SK-N-SH (cell line): ENCODE measurements at regions not wholly inside any gene's neighbourhood (a gene's known extent, or its start where the extent isn't known, plus 50 kb on each side); places are given as distances from the start of the nearest gene placed in this dataset.

ENCODE experiments used
- CTCF ChIA-PET: fragments of 300-600, 350-600 bp; formaldehyde crosslinking; extraction: SDS; loops from one replicate; lab custom pipeline; 2021; lab: Yijun Ruan, JAX
- POLR2A ChIA-PET: fragments of 350-600 bp; sonication (Branson Sonifier 250); formaldehyde crosslinking; extraction: SDS; loops from one replicate; lab custom pipeline; 2020; ENCODE audit warnings: antibody characterized with exemption, inconsistent platforms; lab: Yijun Ruan, JAX
- DNase-seq: peaks from one replicate; pipeline ENCODE4 v3.0.0; 2012
- H2AFZ ChIP-seq: fragments of 200-600 bp; sonication (generic); 2 replicates; pipeline ENCODE4 v1.8.1; 2016; ENCODE audit warnings: antibody characterized with exemption, mild to moderate bottlenecking, low read depth
- H3F3A ChIP-seq: fragments of 200-600 bp; sonication (generic); replicated peaks from 2 replicates; pipeline ENCODE3; 2016; ENCODE audit warnings: antibody characterized with exemption, mild to moderate bottlenecking; ENCODE audit not compliant: insufficient read depth
- H3K27ac ChIP-seq, 2 experiments: fragments of 200-500 bp in 1 of 2; fragments of 200-600 bp in 1 of 2; sonication (Bioruptor generic) in 1 of 2; sonication (generic), shearing (Covaris generic) in 1 of 2; 2 replicates each; pipeline versions ENCODE4 v1.5.1 to v1.6.1; 2014 to 2016; ENCODE audit warnings: low read depth in 2 of 2, inconsistent platforms in 1 of 2, low read length in 1 of 2, mild to moderate bottlenecking in 1 of 2, mixed read lengths in 1 of 2
- H3K27me3 ChIP-seq: fragments of 200-600 bp; sonication (generic), shearing (Covaris generic); 2 replicates; pipeline ENCODE4 v1.6.1; 2016; ENCODE audit warnings: mixed run types; ENCODE audit not compliant: insufficient read depth
- H3K36me3 ChIP-seq, 2 experiments: fragments of 200-500 bp in 1 of 2; fragments of 200-600 bp in 1 of 2; sonication (Bioruptor generic) in 1 of 2; sonication (generic) in 1 of 2; replicated peaks in 1 of 2; 2 replicates each; pipeline versions ENCODE3 to v1.5.1; 2014 to 2016; ENCODE audit warnings: low read length in 1 of 2, mild to moderate bottlenecking in 1 of 2; ENCODE audit not compliant: insufficient read depth in 2 of 2, control insufficient read depth in 1 of 2
- H3K4me1 ChIP-seq, 2 experiments: fragments of 200-500 bp in 1 of 2; fragments of 200-600 bp in 1 of 2; sonication (Bioruptor generic) in 1 of 2; sonication (generic), shearing (Covaris generic) in 1 of 2; 2 replicates each; pipeline versions ENCODE4 v1.5.1 to v1.6.1; 2014 to 2016; ENCODE audit warnings: low read depth in 1 of 2, low read length in 1 of 2, mixed run types in 1 of 2; ENCODE audit not compliant: insufficient read depth in 2 of 2, control insufficient read depth in 1 of 2
- H3K4me2 ChIP-seq: fragments of 200-600 bp; sonication (generic), shearing (Covaris generic); 2 replicates; pipeline ENCODE4 v1.6.1; 2017; ENCODE audit warnings: mixed run types
- H3K4me3 ChIP-seq, 2 experiments: fragments of 200-500 bp in 1 of 2; fragments of 200-600 bp in 1 of 2; sonication (Bioruptor generic) in 1 of 2; sonication (generic), shearing (Covaris generic) in 1 of 2; 2 replicates each; pipeline versions ENCODE4 v1.5.1 to v1.8.1; 2014 to 2016; ENCODE audit warnings: low read depth in 2 of 2, inconsistent platforms in 1 of 2, low read length in 1 of 2, mild to moderate bottlenecking in 1 of 2, mixed read lengths in 1 of 2, moderate library complexity in 1 of 2
- H3K79me2 ChIP-seq: fragments of 200-600 bp; sonication (generic); 2 replicates; pipeline ENCODE4 v1.8.1; 2017; ENCODE audit warnings: mild to moderate bottlenecking; ENCODE audit not compliant: insufficient read depth
- H3K9ac ChIP-seq: fragments of 200-600 bp; sonication (generic); 2 replicates; pipeline ENCODE4 v1.6.1; 2017; ENCODE audit warnings: mixed run types
- H3K9me2 ChIP-seq: fragments of 200-600 bp; sonication (generic); 2 replicates; pipeline ENCODE4 v1.6.1; 2017; ENCODE audit warnings: mixed run types
- H3K9me3 ChIP-seq: fragments of 200-600 bp; sonication (generic); 2 replicates; pipeline ENCODE4 v1.6.1; 2017; ENCODE audit warnings: mixed run types, mild to moderate bottlenecking, moderate library complexity
- H4K20me1 ChIP-seq: fragments of 200-600 bp; sonication (generic); 2 replicates; pipeline ENCODE4 v1.6.1; 2017; ENCODE audit warnings: mild to moderate bottlenecking, mixed run types; ENCODE audit not compliant: insufficient read depth
- CHD2 ChIP-seq: fragments of 150-350 bp; IDR thresholded peaks from 2 replicates; pipeline ENCODE4 v1.6.1; 2018; ENCODE audit warnings: low read length; ENCODE audit not compliant: partially characterized antibody
- EP300 ChIP-seq, 2 experiments: IDR thresholded peaks; 2 replicates each; pipeline versions ENCODE4 v1.4.0 to v1.6.1; 2012; ENCODE audit warnings: borderline replicate concordance in 1 of 2, low read depth in 1 of 2, low read length in 1 of 2
- EZH2phosphoT487 ChIP-seq: fragments of 200-600 bp; sonication (generic); IDR thresholded peaks from 2 replicates; pipeline ENCODE4 v1.6.1; 2017; ENCODE audit warnings: low read depth, mixed run types, mild to moderate bottlenecking, antibody characterized with exemption, moderate library complexity, borderline replicate concordance
- FOXM1 ChIP-seq: IDR thresholded peaks from 2 replicates; pipeline ENCODE4 v1.4.0; 2012; ENCODE audit warnings: low read depth, mild to moderate bottlenecking
- MEF2A ChIP-seq: IDR thresholded peaks from 2 replicates; pipeline ENCODE4 v1.4.0; 2012; ENCODE audit warnings: low read depth, borderline replicate concordance
- MXI1 ChIP-seq: IDR thresholded peaks from 2 replicates; pipeline ENCODE4 v1.6.1; 2012; ENCODE audit warnings: mild to moderate bottlenecking, low read depth, low read length, improper control_type of control experiment
- NFIC ChIP-seq: IDR thresholded peaks from 2 replicates; pipeline ENCODE4 v1.4.0; 2012; ENCODE audit warnings: borderline replicate concordance
- POLR2AphosphoS5 ChIP-seq: IDR thresholded peaks from 2 replicates; pipeline ENCODE4 v1.6.1; 2012; ENCODE audit warnings: low read depth, low read length
- RAD21 ChIP-seq: IDR thresholded peaks from 2 replicates; pipeline ENCODE4 v1.6.1; 2012; ENCODE audit warnings: mild to moderate bottlenecking, low read length
- RXRA ChIP-seq: IDR thresholded peaks from 2 replicates; pipeline ENCODE4 v1.4.0; 2012; ENCODE audit warnings: low read depth, mild to moderate bottlenecking, borderline replicate concordance
- SMC3 ChIP-seq: IDR thresholded peaks from 2 replicates; pipeline ENCODE4 v1.6.1; 2012; ENCODE audit warnings: low read depth, low read length, improper control_type of control experiment
- TCF12 ChIP-seq: IDR thresholded peaks from 2 replicates; pipeline ENCODE4 v1.4.0; 2012
- WGBS: methylation state at CpG from one replicate; pipeline ENCODE4 v1.1.6; 2017; ENCODE audit warnings: low lambda C conversion rate; 5-methylcytosine and 5-hydroxymethylcytosine counted together
- TF ChIP-seq, protein P1 (sequence below): IDR thresholded peaks from 2 replicates; pipeline ENCODE4 v1.4.0; 2012; ENCODE audit warnings: low read depth
- TF ChIP-seq, protein P2 (sequence below): IDR thresholded peaks from 2 replicates; pipeline ENCODE4 v1.4.0; 2012; ENCODE audit warnings: low read depth, borderline replicate concordance
- TF ChIP-seq, protein P3 (sequence below): fragments of 200-600 bp; sonication (generic); IDR thresholded peaks from 2 replicates; pipeline ENCODE4 v1.6.1; 2017; ENCODE audit warnings: antibody characterized with exemption, mild to moderate bottlenecking, moderate library complexity
- TF ChIP-seq, protein P4 (sequence below): fragments of 150-350 bp; IDR thresholded peaks from 2 replicates; pipeline ENCODE4 v1.6.1; 2016; ENCODE audit warnings: mild to moderate bottlenecking, low read depth, low read length
- TF ChIP-seq, protein P5 (sequence below): IDR thresholded peaks from 2 replicates; pipeline ENCODE4; 2012
- TF ChIP-seq, protein P6 (sequence below): IDR thresholded peaks from 2 replicates; pipeline ENCODE4 v1.6.1; 2012; ENCODE audit warnings: mild to moderate bottlenecking, low read depth, low read length, moderate library complexity

DNA sequence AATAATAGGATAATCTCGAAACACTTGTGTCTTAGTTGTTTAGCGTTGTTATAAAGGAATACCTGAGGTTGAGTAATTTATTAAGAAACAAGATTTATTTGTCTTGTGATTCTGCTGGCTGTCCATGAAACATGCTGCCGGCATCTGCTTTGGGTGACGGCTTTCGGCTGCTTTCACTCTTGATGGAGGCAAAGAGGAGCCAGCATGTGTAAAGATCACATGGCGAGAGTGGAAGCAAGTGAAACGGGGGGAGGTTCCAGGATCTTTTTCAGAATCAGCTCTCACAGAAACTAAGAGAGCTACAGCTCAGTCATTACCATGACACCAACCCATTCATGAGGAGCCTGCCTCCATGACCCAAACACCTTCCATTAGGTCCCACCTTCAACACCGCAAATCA is 402.8 kb downstream of the CDC14C start:
- POLR2A ChIA-PET = no interaction called here
- no peak overlapping the region for H3K9ac ChIP-seq
- H4K20me1 ChIP-seq = no peaks in the 10 kb centered on the region
- no peak overlapping the region for H3K27ac ChIP-seq
- H3K4me1 ChIP-seq = no peaks in the 10 kb centered on the region
- no peak overlapping the region; the same call in 1 of the 2 replicates for H3K4me2 ChIP-seq
- H3K27me3 ChIP-seq = 0 out of 2 replicates have a peak, but pooled peaks cover 5% of the 10 kb centered on the region
- CTCF ChIA-PET = no interaction called here
- H3K4me3 ChIP-seq = no peak overlapping the region
- H3K36me3 ChIP-seq = no peaks in the 10 kb centered on the region
- TF ChIP-seq, protein P1, sequence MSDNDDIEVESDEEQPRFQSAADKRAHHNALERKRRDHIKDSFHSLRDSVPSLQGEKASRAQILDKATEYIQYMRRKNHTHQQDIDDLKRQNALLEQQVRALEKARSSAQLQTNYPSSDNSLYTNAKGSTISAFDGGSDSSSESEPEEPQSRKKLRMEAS = no peak
- TF ChIP-seq MEF2A = no peak
- no peak for TF ChIP-seq RXRA
- TF ChIP-seq MXI1 = no peak
- TF ChIP-seq POLR2AphosphoS5 = no peak
- TF ChIP-seq, protein P2, sequence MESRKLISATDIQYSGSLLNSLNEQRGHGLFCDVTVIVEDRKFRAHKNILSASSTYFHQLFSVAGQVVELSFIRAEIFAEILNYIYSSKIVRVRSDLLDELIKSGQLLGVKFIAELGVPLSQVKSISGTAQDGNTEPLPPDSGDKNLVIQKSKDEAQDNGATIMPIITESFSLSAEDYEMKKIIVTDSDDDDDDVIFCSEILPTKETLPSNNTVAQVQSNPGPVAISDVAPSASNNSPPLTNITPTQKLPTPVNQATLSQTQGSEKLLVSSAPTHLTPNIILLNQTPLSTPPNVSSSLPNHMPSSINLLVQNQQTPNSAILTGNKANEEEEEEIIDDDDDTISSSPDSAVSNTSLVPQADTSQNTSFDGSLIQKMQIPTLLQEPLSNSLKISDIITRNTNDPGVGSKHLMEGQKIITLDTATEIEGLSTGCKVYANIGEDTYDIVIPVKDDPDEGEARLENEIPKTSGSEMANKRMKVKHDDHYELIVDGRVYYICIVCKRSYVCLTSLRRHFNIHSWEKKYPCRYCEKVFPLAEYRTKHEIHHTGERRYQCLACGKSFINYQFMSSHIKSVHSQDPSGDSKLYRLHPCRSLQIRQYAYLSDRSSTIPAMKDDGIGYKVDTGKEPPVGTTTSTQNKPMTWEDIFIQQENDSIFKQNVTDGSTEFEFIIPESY = no peak
- no peak for TF ChIP-seq NFIC
- no peak for TF ChIP-seq FOXM1
- TF ChIP-seq, protein P3, sequence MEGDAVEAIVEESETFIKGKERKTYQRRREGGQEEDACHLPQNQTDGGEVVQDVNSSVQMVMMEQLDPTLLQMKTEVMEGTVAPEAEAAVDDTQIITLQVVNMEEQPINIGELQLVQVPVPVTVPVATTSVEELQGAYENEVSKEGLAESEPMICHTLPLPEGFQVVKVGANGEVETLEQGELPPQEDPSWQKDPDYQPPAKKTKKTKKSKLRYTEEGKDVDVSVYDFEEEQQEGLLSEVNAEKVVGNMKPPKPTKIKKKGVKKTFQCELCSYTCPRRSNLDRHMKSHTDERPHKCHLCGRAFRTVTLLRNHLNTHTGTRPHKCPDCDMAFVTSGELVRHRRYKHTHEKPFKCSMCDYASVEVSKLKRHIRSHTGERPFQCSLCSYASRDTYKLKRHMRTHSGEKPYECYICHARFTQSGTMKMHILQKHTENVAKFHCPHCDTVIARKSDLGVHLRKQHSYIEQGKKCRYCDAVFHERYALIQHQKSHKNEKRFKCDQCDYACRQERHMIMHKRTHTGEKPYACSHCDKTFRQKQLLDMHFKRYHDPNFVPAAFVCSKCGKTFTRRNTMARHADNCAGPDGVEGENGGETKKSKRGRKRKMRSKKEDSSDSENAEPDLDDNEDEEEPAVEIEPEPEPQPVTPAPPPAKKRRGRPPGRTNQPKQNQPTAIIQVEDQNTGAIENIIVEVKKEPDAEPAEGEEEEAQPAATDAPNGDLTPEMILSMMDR = no peak
- TF ChIP-seq, protein P4, sequence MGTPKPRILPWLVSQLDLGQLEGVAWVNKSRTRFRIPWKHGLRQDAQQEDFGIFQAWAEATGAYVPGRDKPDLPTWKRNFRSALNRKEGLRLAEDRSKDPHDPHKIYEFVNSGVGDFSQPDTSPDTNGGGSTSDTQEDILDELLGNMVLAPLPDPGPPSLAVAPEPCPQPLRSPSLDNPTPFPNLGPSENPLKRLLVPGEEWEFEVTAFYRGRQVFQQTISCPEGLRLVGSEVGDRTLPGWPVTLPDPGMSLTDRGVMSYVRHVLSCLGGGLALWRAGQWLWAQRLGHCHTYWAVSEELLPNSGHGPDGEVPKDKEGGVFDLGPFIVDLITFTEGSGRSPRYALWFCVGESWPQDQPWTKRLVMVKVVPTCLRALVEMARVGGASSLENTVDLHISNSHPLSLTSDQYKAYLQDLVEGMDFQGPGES = no peak
- TF ChIP-seq EZH2phosphoT487 = no peak
- no peak for TF ChIP-seq SMC3
- TF ChIP-seq TCF12 = no peak
- TF ChIP-seq CHD2 = no peak
- TF ChIP-seq, protein P5, sequence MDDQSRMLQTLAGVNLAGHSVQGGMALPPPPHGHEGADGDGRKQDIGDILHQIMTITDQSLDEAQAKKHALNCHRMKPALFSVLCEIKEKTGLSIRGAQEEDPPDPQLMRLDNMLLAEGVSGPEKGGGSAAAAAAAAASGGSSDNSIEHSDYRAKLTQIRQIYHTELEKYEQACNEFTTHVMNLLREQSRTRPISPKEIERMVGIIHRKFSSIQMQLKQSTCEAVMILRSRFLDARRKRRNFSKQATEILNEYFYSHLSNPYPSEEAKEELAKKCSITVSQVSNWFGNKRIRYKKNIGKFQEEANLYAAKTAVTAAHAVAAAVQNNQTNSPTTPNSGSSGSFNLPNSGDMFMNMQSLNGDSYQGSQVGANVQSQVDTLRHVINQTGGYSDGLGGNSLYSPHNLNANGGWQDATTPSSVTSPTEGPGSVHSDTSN = no peak
- TF ChIP-seq, protein P6, sequence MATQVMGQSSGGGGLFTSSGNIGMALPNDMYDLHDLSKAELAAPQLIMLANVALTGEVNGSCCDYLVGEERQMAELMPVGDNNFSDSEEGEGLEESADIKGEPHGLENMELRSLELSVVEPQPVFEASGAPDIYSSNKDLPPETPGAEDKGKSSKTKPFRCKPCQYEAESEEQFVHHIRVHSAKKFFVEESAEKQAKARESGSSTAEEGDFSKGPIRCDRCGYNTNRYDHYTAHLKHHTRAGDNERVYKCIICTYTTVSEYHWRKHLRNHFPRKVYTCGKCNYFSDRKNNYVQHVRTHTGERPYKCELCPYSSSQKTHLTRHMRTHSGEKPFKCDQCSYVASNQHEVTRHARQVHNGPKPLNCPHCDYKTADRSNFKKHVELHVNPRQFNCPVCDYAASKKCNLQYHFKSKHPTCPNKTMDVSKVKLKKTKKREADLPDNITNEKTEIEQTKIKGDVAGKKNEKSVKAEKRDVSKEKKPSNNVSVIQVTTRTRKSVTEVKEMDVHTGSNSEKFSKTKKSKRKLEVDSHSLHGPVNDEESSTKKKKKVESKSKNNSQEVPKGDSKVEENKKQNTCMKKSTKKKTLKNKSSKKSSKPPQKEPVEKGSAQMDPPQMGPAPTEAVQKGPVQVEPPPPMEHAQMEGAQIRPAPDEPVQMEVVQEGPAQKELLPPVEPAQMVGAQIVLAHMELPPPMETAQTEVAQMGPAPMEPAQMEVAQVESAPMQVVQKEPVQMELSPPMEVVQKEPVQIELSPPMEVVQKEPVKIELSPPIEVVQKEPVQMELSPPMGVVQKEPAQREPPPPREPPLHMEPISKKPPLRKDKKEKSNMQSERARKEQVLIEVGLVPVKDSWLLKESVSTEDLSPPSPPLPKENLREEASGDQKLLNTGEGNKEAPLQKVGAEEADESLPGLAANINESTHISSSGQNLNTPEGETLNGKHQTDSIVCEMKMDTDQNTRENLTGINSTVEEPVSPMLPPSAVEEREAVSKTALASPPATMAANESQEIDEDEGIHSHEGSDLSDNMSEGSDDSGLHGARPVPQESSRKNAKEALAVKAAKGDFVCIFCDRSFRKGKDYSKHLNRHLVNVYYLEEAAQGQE = no peak
- no peak for TF ChIP-seq EP300 (IDR thresholded peaks at IDR 0.05; ENCODE audit: borderline replicate concordance in 1 of 2, low read depth in 1 of 2, low read length in 1 of 2)
- TF ChIP-seq RAD21 = no peak
- no peaks in the 10 kb centered on the region for H3K9me2 ChIP-seq
- no peaks in the 10 kb centered on the region for H3K9me3 ChIP-seq
- H2AFZ ChIP-seq = no peak overlapping the region
- DNase-seq = no peak
- H3F3A ChIP-seq = no peaks in the 10 kb centered on the region
- 14% methylated on average over 8 of the region's 8 CpGs for WGBS
- no peaks in the 10 kb centered on the region for H3K79me2 ChIP-seq
